Tibial nerve (tissue), 4 donors: ENCODE measurements at regions not wholly inside any gene's neighbourhood (a gene's known extent, or its start where the extent isn't known, plus 50 kb on each side); places are given as distances from the start of the nearest gene placed in this dataset.
"Not testable (repeated sequence)": the region's sequence is repeated elsewhere in the genome, so short reads cannot be mapped to it uniquely, and the experiment has no call there.

Source experiments
- DNase-seq, 2 donors: peaks; one replicate each; pipeline ENCODE4 v3.0.0-alpha.2; 2019; ENCODE audit warnings: low spot score in 2 of 2
- H3K27ac ChIP-seq, 4 donors: fragments of 200-600 bp; sonication (generic) in 3 of 4; one replicate each; pipeline ENCODE4 v1.5.1; 2017 to 2019; ENCODE audit warnings: mild to moderate bottlenecking in 1 of 4
- H3K27me3 ChIP-seq, 2 donors: fragments of 200-600 bp; sonication (generic) in 1 of 2; one replicate each; pipeline versions ENCODE4 v1.5.1 to v1.6.0; 2017 to 2019
- H3K36me3 ChIP-seq, 3 donors: fragments of 200-600 bp; sonication (generic); one replicate each; pipeline ENCODE4 v1.5.1; 2018 to 2019
- H3K4me1 ChIP-seq, 4 donors: fragments of 200-600 bp; sonication (generic) in 3 of 4; one replicate each; pipeline ENCODE4 v1.5.1; 2017 to 2019
- H3K4me3 ChIP-seq, 4 donors: fragments of 200-600 bp; sonication (generic) in 3 of 4; one replicate each; pipeline ENCODE4 v1.5.1; 2017 to 2019; ENCODE audit warnings: mild to moderate bottlenecking in 1 of 4, moderate library complexity in 1 of 4
- H3K9me3 ChIP-seq, 4 donors: fragments of 200-600 bp; sonication (generic) in 3 of 4; one replicate each; pipeline ENCODE4 v1.5.1; 2017 to 2019
- EP300 ChIP-seq, 2 donors: sonication (generic); formaldehyde crosslinking; IDR thresholded peaks; one replicate each; pipeline ENCODE4 v1.6.1; 2017; ENCODE audit warnings: antibody characterized with exemption in 2 of 2, mild to moderate bottlenecking in 1 of 2
- POLR2A ChIP-seq, 2 donors: fragments of 450-650 bp; IDR thresholded peaks; one replicate each; pipeline ENCODE4 v1.6.1; 2017; ENCODE audit warnings: antibody characterized with exemption in 2 of 2, mild to moderate bottlenecking in 2 of 2, moderate library complexity in 2 of 2
- WGBS, 2 donors: methylation state at CpG; one replicate each; pipeline ENCODE4 v1.1.5; 2018; 5-methylcytosine and 5-hydroxymethylcytosine counted together
- TF ChIP-seq, protein P1 (sequence below), 5 experiments: fragments of 200-600 bp in 3 of 5; fragments of 450-650 bp in 2 of 5; sonication (generic) in 3 of 5; IDR thresholded peaks; one replicate each; pipeline ENCODE4 v1.5.1; 2016 to 2019; ENCODE audit warnings: antibody characterized with exemption in 5 of 5, mild to moderate bottlenecking in 3 of 5, moderate library complexity in 2 of 5

DNA sequence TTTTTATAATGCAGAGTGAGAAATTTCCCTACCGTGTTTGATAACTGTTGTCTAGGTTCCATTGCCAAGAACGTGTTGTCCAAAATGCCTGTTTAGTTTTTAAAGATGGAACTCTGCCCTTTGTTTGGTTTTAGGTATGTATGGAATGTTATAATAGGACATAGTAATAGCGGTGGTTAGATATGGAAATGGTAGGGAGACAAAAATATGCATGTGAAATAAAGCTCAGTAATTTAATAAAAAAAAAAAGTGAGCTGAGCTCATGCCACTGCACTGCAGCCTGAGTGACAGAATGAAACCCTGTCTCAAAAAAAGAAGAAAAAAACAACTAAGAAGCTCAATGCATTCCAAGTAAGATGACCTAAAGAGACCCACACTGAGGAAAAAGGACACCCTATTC lies 72.9 kb downstream of the ZNF783 start:
- TF ChIP-seq, protein P1, sequence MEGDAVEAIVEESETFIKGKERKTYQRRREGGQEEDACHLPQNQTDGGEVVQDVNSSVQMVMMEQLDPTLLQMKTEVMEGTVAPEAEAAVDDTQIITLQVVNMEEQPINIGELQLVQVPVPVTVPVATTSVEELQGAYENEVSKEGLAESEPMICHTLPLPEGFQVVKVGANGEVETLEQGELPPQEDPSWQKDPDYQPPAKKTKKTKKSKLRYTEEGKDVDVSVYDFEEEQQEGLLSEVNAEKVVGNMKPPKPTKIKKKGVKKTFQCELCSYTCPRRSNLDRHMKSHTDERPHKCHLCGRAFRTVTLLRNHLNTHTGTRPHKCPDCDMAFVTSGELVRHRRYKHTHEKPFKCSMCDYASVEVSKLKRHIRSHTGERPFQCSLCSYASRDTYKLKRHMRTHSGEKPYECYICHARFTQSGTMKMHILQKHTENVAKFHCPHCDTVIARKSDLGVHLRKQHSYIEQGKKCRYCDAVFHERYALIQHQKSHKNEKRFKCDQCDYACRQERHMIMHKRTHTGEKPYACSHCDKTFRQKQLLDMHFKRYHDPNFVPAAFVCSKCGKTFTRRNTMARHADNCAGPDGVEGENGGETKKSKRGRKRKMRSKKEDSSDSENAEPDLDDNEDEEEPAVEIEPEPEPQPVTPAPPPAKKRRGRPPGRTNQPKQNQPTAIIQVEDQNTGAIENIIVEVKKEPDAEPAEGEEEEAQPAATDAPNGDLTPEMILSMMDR (IDR thresholded peaks at IDR 0.05), result no peak
- TF ChIP-seq EP300 (IDR thresholded peaks at IDR 0.05) (no peak), POLR2A (IDR thresholded peaks at IDR 0.05) (no peak)
- Histone ChIP-seq H3K9me3 (peaks cover 0 to 17% (median 2%) of the 10 kb centered on the region in 4 donors), H3K4me1 (no peaks in the 10 kb centered on the region), H3K27ac (no peak overlapping the region), H3K36me3 (no peaks in the 10 kb centered on the region), H3K27me3 (no peaks in the 10 kb centered on the region), H3K4me3 (no peak overlapping the region)
- no peak for DNase-seq
- WGBS, 2 donors, result 60 to 73% methylated on average over 3 of the region's 3 CpGs

GRCh38 chr7:149348758-149349369 lies 86.9 kb downstream of the ZNF783 start:
- no peak for DNase-seq
- TF ChIP-seq POLR2A (IDR thresholded peaks at IDR 0.05), result no peak
- no peak for TF ChIP-seq EP300 (IDR thresholded peaks at IDR 0.05)
- TF ChIP-seq, protein P1 (IDR thresholded peaks at IDR 0.05), result no peak
- Histone ChIP-seq H3K27ac (no peak overlapping the region), H3K4me1 (no peaks in the 10 kb centered on the region), H3K27me3 (no peaks in the 10 kb centered on the region), H3K4me3 (no peak overlapping the region), H3K36me3 (no peaks in the 10 kb centered on the region), H3K9me3 (peaks cover 0 to 36% (median 0%) of the 10 kb centered on the region in 4 donors)
- WGBS, 2 donors, result 69 to 71% methylated on average over 3 of the region's 3 CpGs

DNA sequence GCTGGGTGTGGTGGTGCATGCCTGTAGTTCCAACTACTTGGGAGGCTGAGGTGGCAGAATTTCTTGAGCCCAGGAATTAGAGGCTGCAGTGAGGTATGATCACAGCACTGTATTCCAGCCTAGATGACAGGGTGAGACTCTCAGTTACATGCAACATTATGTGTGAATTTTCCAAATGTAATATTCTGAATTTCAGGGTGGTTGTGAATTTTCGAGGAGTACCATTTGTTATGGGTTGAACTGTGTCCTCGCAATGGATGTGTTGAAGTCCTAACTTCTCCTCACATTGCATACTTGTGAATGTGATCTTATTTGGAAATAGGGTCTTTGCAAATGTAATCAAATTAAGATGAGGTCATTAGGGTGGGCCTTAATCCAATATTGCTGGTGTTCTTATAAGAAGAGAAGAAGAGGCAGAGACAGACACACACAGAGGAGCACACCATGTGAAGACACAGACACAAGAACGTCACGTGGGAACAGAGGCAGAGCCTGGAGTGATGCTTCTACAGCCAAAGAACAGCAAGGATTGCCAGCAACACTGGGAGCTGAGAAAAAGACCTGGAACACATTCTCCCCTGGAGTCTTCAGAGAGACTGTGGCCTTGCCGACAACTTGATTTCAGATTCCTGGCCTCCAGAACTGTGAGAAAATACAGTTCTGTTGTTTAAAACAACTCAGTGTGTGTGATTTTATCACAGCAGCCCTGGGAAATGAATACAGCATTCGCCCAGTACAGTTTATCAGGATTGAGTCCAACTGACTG lies 91.9 kb downstream of the ZNF783 start:
- no peak overlapping the region for H3K27ac ChIP-seq
- no peak for TF ChIP-seq POLR2A (IDR thresholded peaks at IDR 0.05)
- no peak for TF ChIP-seq EP300 (IDR thresholded peaks at IDR 0.05)
- TF ChIP-seq, protein P1 (IDR thresholded peaks at IDR 0.05), result no peak
- H3K4me1 ChIP-seq, result no peaks in the 10 kb centered on the region
- WGBS, 2 donors, result 69 to 73% methylated on average over 6 of the region's 6 CpGs
- DNase-seq, result no peak
- H3K27me3 ChIP-seq, result no peaks in the 10 kb centered on the region
- H3K9me3 ChIP-seq, result peaks cover 0 to 16% (median 0%) of the 10 kb centered on the region in 4 donors
- H3K36me3 ChIP-seq, result no peaks in the 10 kb centered on the region
- no peak overlapping the region for H3K4me3 ChIP-seq

DNA sequence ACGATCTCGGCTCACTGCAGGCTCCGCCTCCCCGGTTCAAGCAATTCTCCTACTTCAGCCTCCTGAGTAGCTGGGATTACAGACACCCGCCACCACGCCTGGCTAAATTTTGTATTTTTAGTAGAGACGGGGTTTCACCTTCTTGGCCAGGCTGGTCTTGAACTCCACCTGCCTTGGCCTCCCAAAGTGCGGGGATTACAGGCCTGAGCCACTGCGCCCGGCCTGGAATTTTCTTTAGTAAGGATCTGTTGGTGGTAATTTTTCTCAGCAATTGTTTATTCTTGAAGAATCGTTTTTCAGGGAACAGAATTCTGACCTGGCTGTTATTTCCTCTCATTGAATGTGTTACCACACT lies 93.0 kb downstream of the ZNF783 start:
- H3K36me3 ChIP-seq, H3K27me3 ChIP-seq, H3K27ac ChIP-seq, DNase-seq, H3K4me1 ChIP-seq, H3K4me3 ChIP-seq: not testable (repeated sequence)
- WGBS, 2 donors, result 80 to 82% methylated on average over 11 of the region's 11 CpGs
- H3K9me3 ChIP-seq, result peaks cover 0 to 16% (median 0%) of the 10 kb centered on the region in 4 donors

DNA sequence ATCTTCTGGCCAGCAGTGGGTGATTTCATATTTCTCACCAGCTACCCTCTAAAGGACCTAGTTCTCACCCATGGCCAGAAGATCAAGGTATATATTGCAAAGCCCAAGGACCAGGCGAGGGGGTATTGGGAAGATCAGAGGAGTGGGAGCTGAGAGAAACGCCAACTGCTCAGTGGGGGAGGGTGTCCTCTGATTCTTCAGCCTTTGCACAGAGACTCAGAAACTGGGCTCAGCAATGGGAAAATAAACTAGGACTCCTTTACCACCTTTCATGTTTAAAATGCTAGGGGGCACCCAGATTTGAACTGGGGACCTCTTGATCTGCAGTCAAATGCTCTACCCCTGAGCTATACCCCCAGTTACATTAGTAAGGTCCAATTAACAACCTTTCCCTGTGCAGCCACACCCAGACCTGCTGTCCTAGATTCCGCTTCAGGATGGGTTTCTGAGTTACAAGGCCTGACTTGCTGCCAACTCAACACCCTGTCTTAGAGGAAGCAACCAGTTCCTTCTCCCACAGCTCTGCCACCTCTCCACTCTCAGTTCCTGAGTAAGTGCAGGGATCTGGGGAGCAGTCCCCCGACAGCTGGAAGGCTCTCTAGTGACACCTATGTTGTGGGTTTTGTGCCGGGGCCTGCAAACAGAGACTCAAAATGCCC lies 93.5 kb downstream of the ZNF783 start:
- 37 to 45% methylated on average over 5 of the region's 5 CpGs for WGBS, 2 donors
- H3K4me3 ChIP-seq, result no peak overlapping the region
- DNase-seq, result no peak
- H3K27me3 ChIP-seq, result no peaks in the 10 kb centered on the region
- H3K36me3 ChIP-seq, result no peaks in the 10 kb centered on the region
- no peak overlapping the region for H3K27ac ChIP-seq
- TF ChIP-seq, protein P1 (IDR thresholded peaks at IDR 0.05), result no peak
- TF ChIP-seq POLR2A (IDR thresholded peaks at IDR 0.05) (no peak), EP300 (IDR thresholded peaks at IDR 0.05) (no peak)
- peaks cover 0 to 21% (median 0%) of the 10 kb centered on the region in 4 donors for H3K9me3 ChIP-seq
- H3K4me1 ChIP-seq, result no peaks in the 10 kb centered on the region
